ENCODE measurements at regions not wholly inside any gene's neighbourhood (a gene's known extent, or its start where the extent isn't known, plus 50 kb on each side); places are given as distances from the start of the nearest gene placed in this dataset.
"Not testable (repeated sequence)": the region's sequence is repeated elsewhere in the genome, so short reads cannot be mapped to it uniquely, and the experiment has no call there.

- 97 to 98% (median 98%) methylated on average over 8 of the region's 8 CpGs for WGBS, 3 donors
- Histone ChIP-seq H3K4me1 (ENCODE audit: insufficient read depth) (peaks cover 6% of the 10 kb centered on the region), H3K27ac (no peak overlapping the region), H3K27me3 (no peaks in the 10 kb centered on the region), H3K4me3 (no peak overlapping the region), H3K36me3 (no peaks in the 10 kb centered on the region), H3K9me3 (no peaks in the 10 kb centered on the region)
- intact Hi-C loops (cut with DNase I) = no loop called here
- TF ChIP-seq EP300 (IDR thresholded peaks at IDR 0.05) (no peak), POLR2A (IDR thresholded peaks at IDR 0.05) (no peak), CTCF (IDR thresholded peaks at IDR 0.05) (no peak)
- DNase-seq = no peak
These were observed 234.5 kb downstream of the VAPA start for GRCh38 chr18:10148189-10148929.

- TF ChIP-seq EP300 (IDR thresholded peaks at IDR 0.05) = no peak
- no peak for TF ChIP-seq CTCF (IDR thresholded peaks at IDR 0.05)
- no peak for TF ChIP-seq POLR2A (IDR thresholded peaks at IDR 0.05)
- H3K4me3 ChIP-seq = no peak overlapping the region
- no peak for DNase-seq
- intact Hi-C loops (cut with DNase I) = no loop called here
- H3K36me3 ChIP-seq = no peaks in the 10 kb centered on the region
- peaks cover 1% of the 10 kb centered on the region for H3K4me1 ChIP-seq (ENCODE audit: insufficient read depth)
- no peaks in the 10 kb centered on the region for H3K27me3 ChIP-seq
- no peak overlapping the region for H3K27ac ChIP-seq
- WGBS, 3 donors = 89 to 94% (median 91%) methylated on average over 9 of the region's 9 CpGs
- H3K9me3 ChIP-seq = no peaks in the 10 kb centered on the region
These were observed 236.1 kb downstream of the VAPA start for GRCh38 chr18:10149768-10150556.

DNA sequence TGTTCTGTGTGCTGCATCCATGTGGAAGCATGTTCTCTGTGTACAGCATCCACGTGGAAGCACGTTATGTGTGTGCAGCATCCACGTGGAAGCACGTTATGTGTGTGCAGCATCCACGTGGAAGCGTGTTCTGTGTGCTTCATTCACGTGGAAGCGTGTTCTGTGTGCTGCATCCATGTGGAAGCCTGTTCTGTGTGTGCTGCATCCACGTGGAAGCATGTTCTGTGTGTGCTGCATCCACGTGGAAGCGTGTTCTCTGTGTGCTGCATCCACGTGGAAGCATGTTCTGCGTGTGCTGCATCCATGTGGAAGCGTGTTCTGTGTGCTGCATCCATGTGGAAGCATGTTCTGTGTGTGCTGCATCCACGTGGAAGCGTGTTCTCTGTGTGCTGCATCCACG is 236.8 kb downstream of the VAPA start:
- DNase-seq; H3K36me3 ChIP-seq; intact Hi-C loops (cut with DNase I); H3K4me1 ChIP-seq (ENCODE audit: insufficient read depth); H3K4me3 ChIP-seq; H3K27ac ChIP-seq; H3K9me3 ChIP-seq; H3K27me3 ChIP-seq: not testable (repeated sequence)
- 72 to 86% (median 80%) methylated on average over 17 of the region's 17 CpGs for WGBS, 3 donors

DNA sequence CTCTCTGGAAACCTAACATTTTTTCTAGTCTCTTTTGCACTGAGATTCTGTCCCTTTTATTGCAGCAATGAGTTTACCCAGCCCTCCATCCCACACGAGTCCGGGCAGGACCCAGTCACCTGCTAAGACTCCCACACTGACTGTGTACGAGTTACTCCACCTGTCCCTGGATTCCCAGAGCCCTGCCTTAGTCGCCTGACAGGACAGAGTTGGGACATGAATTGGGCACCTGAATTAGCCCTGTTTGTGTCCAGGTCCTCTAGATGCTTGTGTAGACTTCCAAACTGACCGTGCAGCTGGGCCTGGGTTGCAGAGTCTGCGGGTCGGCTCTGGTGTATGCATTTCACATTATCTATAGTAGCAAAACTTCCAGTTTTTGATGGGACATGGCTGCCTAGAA is 238.7 kb downstream of the VAPA start:
- Histone ChIP-seq H3K9me3 (no peaks in the 10 kb centered on the region), H3K4me3 (no peak overlapping the region), H3K36me3 (no peaks in the 10 kb centered on the region), H3K4me1 (ENCODE audit: insufficient read depth) (peaks cover 1% of the 10 kb centered on the region), H3K27me3 (no peaks in the 10 kb centered on the region), H3K27ac (no peak overlapping the region)
- intact Hi-C loops (cut with DNase I) = no loop called here
- WGBS, 3 donors = 86 to 93% (median 88%) methylated on average over 7 of the region's 7 CpGs
- TF ChIP-seq CTCF (IDR thresholded peaks at IDR 0.05) = no peak
- no peak for TF ChIP-seq EP300 (IDR thresholded peaks at IDR 0.05)
- no peak for TF ChIP-seq POLR2A (IDR thresholded peaks at IDR 0.05)
- no peak for DNase-seq

Measured in ovary (tissue), 7 donors.